CD4-positive, alpha-beta T cell (primary cell): ENCODE measurements at regions not wholly inside any gene's neighbourhood (a gene's known extent, or its start where the extent isn't known, plus 50 kb on each side); places are given as distances from the start of the nearest gene placed in this dataset.

Source experiments
- ATAC-seq: fragments of 200-7000 bp; cut with Tn5 transposase; one replicate; pipeline ENCODE4 v1.10.0; 2022; ENCODE audit warnings: mild to moderate bottlenecking; ENCODE audit not compliant: poor library complexity
- CTCF ChIA-PET: fragments of 350-600 bp; sonication (Branson Sonifier 250); formaldehyde crosslinking; loops from one replicate; lab custom pipeline; 2021; ENCODE audit warnings: antibody characterized with exemption, inconsistent platforms; lab: Charles Lee
- POLR2A ChIA-PET: fragments of 350-600 bp; sonication (Branson Sonifier 250); formaldehyde crosslinking; loops from one replicate; lab custom pipeline; 2021; ENCODE audit warnings: antibody characterized with exemption, inconsistent platforms; lab: Charles Lee
- DNase-seq, 14 experiments: peaks; one replicate each; pipeline ENCODE4 v3.0.0-alpha.2; 2013 to 2020; ENCODE audit warnings: mixed read lengths in 2 of 14
- H3K27ac ChIP-seq, 2 donors: one replicate each; pipeline versions ENCODE4 v1.5.1 to v1.7.0; 2013; ENCODE audit warnings: low read length in 2 of 2, low read depth in 1 of 2, mild to moderate bottlenecking in 1 of 2
- H3K27me3 ChIP-seq, 2 experiments: 1 replicate in 1 of 2; 2 replicates in 1 of 2; pipeline versions ENCODE4 v1.6.1 to v1.7.0; 2013; ENCODE audit warnings: low read length in 2 of 2, control low read depth in 1 of 2, mild to moderate bottlenecking in 1 of 2, moderate library complexity in 1 of 2; ENCODE audit not compliant: insufficient read depth in 2 of 2, control insufficient read depth in 1 of 2
- H3K36me3 ChIP-seq: one replicate; pipeline ENCODE4 v1.6.1; 2013; ENCODE audit warnings: low read length, control low read depth; ENCODE audit not compliant: insufficient read depth
- H3K4me1 ChIP-seq: one replicate; pipeline ENCODE4 v1.6.1; 2013; ENCODE audit warnings: low read length, control low read depth; ENCODE audit not compliant: insufficient read depth
- H3K4me3 ChIP-seq: one replicate; pipeline ENCODE4 v1.5.1; 2013; ENCODE audit warnings: mild to moderate bottlenecking, low read length, moderate library complexity
- H3K9me3 ChIP-seq, 2 experiments: 1 replicate in 1 of 2; 2 replicates in 1 of 2; pipeline versions ENCODE4 v1.6.1 to v1.7.0; 2013; ENCODE audit warnings: low read length in 2 of 2, mild to moderate bottlenecking in 2 of 2, control low read depth in 1 of 2, moderate library complexity in 1 of 2; ENCODE audit not compliant: control insufficient read depth in 1 of 2, insufficient read depth in 1 of 2
- H3K27ac Mint-ChIP-seq: one replicate; pipeline ENCODE4 v1.8.0; 2020; ENCODE audit warnings: mixed read lengths
- H3K27me3 Mint-ChIP-seq: one replicate; pipeline ENCODE4 v1.8.0; 2021; ENCODE audit warnings: mixed read lengths
- H3K36me3 Mint-ChIP-seq: one replicate; pipeline ENCODE4 v1.8.0; 2021; ENCODE audit warnings: low read depth, mixed read lengths
- H3K4me1 Mint-ChIP-seq: one replicate; pipeline ENCODE4 v1.8.0; 2021; ENCODE audit warnings: low read depth, mixed read lengths
- H3K4me3 Mint-ChIP-seq: one replicate; pipeline ENCODE4 v1.8.0; 2020; ENCODE audit warnings: mild to moderate bottlenecking, mixed read lengths
- H3K9me3 Mint-ChIP-seq: one replicate; pipeline ENCODE4 v1.8.0; 2020; ENCODE audit warnings: mixed read lengths
- intact Hi-C, 2 experiments: fragments of 100-400 bp; cut with DNase I in 1 of 2; cut with micrococcal nuclease in 1 of 2; formaldehyde crosslinking; loops; one replicate each; pipeline versions ENCODE4 v1.15.1 to v1.9.0; 2023 to 2025; cut with DNase I, micrococcal nuclease
- TF ChIP-seq, protein P1 (sequence below): fragments of 200-600 bp; IDR thresholded peaks from one replicate; pipeline ENCODE4 v1.8.0; 2022; ENCODE audit warnings: antibody characterized with exemption, mild to moderate bottlenecking

DNA sequence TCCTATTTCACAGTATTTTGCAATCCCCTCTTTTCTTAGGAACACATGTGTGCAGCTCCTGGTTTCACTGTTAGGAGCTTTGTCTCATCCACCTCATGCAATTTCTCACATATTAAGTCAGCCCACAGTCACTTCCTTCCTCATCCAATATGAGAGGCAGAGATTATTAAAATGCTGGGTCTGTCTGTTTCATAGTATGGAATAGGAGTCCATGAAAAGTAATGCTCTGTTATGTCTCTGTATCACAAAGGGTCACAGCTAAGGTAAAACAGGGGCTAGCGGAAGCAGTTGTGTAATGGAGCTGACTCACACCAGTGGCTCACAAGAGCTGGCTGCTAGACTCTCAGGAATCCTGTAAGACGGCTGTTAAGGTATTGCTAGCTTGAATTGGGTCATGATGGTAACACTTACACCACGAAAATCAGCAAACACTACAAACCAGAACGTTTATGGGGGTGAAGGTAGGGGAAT is 216.5 kb downstream of the EFNB2 start:
- no peaks in the 10 kb centered on the region for H3K27me3 ChIP-seq
- no peak overlapping the region for H3K4me3 ChIP-seq
- H3K4me1 ChIP-seq = no peaks in the 10 kb centered on the region
- no peaks in the 10 kb centered on the region for H3K36me3 ChIP-seq
- no peak for ATAC-seq
- Mint-ChIP-seq H3K4me1 (no peaks in the 10 kb centered on the region), H3K9me3 (peaks cover 12% of the 10 kb centered on the region), H3K27ac (no peak overlapping the region), H3K27me3 (no peaks in the 10 kb centered on the region), H3K4me3 (no peak overlapping the region), H3K36me3 (no peaks in the 10 kb centered on the region)
- DNase-seq = no peak
- POLR2A ChIA-PET = no interaction called here
- intact Hi-C loops = no loop called here
- H3K9me3 ChIP-seq = peaks cover 5 to 9% of the 10 kb centered on the region in 2 experiments
- TF ChIP-seq, protein P1, sequence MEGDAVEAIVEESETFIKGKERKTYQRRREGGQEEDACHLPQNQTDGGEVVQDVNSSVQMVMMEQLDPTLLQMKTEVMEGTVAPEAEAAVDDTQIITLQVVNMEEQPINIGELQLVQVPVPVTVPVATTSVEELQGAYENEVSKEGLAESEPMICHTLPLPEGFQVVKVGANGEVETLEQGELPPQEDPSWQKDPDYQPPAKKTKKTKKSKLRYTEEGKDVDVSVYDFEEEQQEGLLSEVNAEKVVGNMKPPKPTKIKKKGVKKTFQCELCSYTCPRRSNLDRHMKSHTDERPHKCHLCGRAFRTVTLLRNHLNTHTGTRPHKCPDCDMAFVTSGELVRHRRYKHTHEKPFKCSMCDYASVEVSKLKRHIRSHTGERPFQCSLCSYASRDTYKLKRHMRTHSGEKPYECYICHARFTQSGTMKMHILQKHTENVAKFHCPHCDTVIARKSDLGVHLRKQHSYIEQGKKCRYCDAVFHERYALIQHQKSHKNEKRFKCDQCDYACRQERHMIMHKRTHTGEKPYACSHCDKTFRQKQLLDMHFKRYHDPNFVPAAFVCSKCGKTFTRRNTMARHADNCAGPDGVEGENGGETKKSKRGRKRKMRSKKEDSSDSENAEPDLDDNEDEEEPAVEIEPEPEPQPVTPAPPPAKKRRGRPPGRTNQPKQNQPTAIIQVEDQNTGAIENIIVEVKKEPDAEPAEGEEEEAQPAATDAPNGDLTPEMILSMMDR = no peak
- H3K27ac ChIP-seq = no peak overlapping the region
- CTCF ChIA-PET = no interaction called here

GRCh38 chr13:106314417-106314816 is 221.0 kb downstream of the EFNB2 start:
- Histone ChIP-seq H3K4me1 (no peaks in the 10 kb centered on the region), H3K9me3 (no peaks in the 10 kb centered on the region), H3K27ac (no peak overlapping the region), H3K36me3 (no peaks in the 10 kb centered on the region), H3K4me3 (no peak overlapping the region), H3K27me3 (no peaks in the 10 kb centered on the region)
- H3K27me3 Mint-ChIP-seq = no peaks in the 10 kb centered on the region
- intact Hi-C loops = no loop called here
- ATAC-seq (no peak), DNase-seq (no peak)
- H3K27ac Mint-ChIP-seq = no peak overlapping the region
- no peaks in the 10 kb centered on the region for H3K9me3 Mint-ChIP-seq
- no peaks in the 10 kb centered on the region for H3K4me1 Mint-ChIP-seq
- ChIA-PET POLR2A (no interaction called here), CTCF (no interaction called here)
- H3K36me3 Mint-ChIP-seq = no peaks in the 10 kb centered on the region
- TF ChIP-seq, protein P1 = no peak
- no peak overlapping the region for H3K4me3 Mint-ChIP-seq

- no peak overlapping the region for H3K27ac Mint-ChIP-seq
- Histone ChIP-seq H3K9me3 (no peaks in the 10 kb centered on the region), H3K36me3 (no peaks in the 10 kb centered on the region), H3K27me3 (no peaks in the 10 kb centered on the region), H3K27ac (no peak overlapping the region), H3K4me3 (no peak overlapping the region), H3K4me1 (no peaks in the 10 kb centered on the region)
- ChIA-PET CTCF (no interaction called here), POLR2A (no interaction called here)
- ATAC-seq (no peak), DNase-seq (no peak)
- intact Hi-C loops = no loop called here
- peaks cover 2% of the 10 kb centered on the region for H3K9me3 Mint-ChIP-seq
- TF ChIP-seq, protein P1 = no peak
- no peaks in the 10 kb centered on the region for H3K27me3 Mint-ChIP-seq
- H3K4me1 Mint-ChIP-seq = no peaks in the 10 kb centered on the region
- H3K36me3 Mint-ChIP-seq = no peaks in the 10 kb centered on the region
- no peak overlapping the region for H3K4me3 Mint-ChIP-seq
Observed at GRCh38 chr13:106311004-106311403, 224.5 kb downstream of the EFNB2 start.
